Right lobe of liver (tissue), 6 donors: ENCODE measurements at regions not wholly inside any gene's neighbourhood (a gene's known extent, or its start where the extent isn't known, plus 50 kb on each side); places are given as distances from the start of the nearest gene placed in this dataset.

Experiments
- ATAC-seq, 4 donors: fragments of 200-7000 bp; cut with Tn5 transposase; one replicate each; pipeline ENCODE4 v1.9.1; 2020; ENCODE audit warnings: mild to moderate bottlenecking in 4 of 4, moderate library complexity in 4 of 4
- DNase-seq, 3 donors: peaks; one replicate each; pipeline ENCODE4 v3.0.0-alpha.2; 2020
- H3K27ac ChIP-seq, 3 donors: fragments of 200-600 bp; one replicate each; pipeline ENCODE4 v1.8.0; 2022
- H3K27me3 ChIP-seq, 2 donors: fragments of 200-600 bp; one replicate each; pipeline ENCODE4 v1.8.0; 2022
- H3K36me3 ChIP-seq, 4 donors: fragments of 200-600 bp; sonication (generic) in 1 of 4; one replicate each; pipeline versions ENCODE4 v1.5.1 to v1.8.0; 2017 to 2022; ENCODE audit warnings: control low read depth in 1 of 4
- H3K4me1 ChIP-seq, 4 donors: fragments of 200-600 bp; sonication (generic) in 1 of 4; one replicate each; pipeline versions ENCODE4 v1.5.1 to v1.8.0; 2017 to 2022; ENCODE audit warnings: control low read depth in 1 of 4
- H3K4me3 ChIP-seq, 3 donors: fragments of 200-600 bp; one replicate each; pipeline ENCODE4 v1.8.0; 2022
- H3K9me3 ChIP-seq, 4 donors: fragments of 200-600 bp; sonication (generic) in 1 of 4; one replicate each; pipeline versions ENCODE4 v1.5.1 to v1.8.0; 2017 to 2022; ENCODE audit warnings: control low read depth in 1 of 4
- CTCF ChIP-seq, 4 donors: fragments of 200-600 bp in 3 of 4; fragments of 450-650 bp in 1 of 4; IDR thresholded peaks; one replicate each; pipeline versions ENCODE4 v1.5.1 to v1.8.0; 2016 to 2022; ENCODE audit warnings: antibody characterized with exemption in 4 of 4, mild to moderate bottlenecking in 2 of 4
- POLR2A ChIP-seq: fragments of 450-650 bp; IDR thresholded peaks from one replicate; pipeline ENCODE4 v1.6.1; 2017; ENCODE audit warnings: antibody characterized with exemption, mild to moderate bottlenecking
- WGBS: methylation state at CpG from one replicate; pipeline ENCODE4 v1.1.6; 2018; ENCODE audit warnings: low coverage, low lambda C conversion rate; ENCODE audit not compliant: insufficient coverage; ENCODE audit errors: missing lambda C conversion rate; 5-methylcytosine and 5-hydroxymethylcytosine counted together
- intact Hi-C, 2 donors: fragments of 100-400 bp; cut with DNase I; formaldehyde crosslinking; loops; one replicate each; pipeline versions ENCODE4 v1.11.2 to v1.14.1; 2022
- donor health status: DM: no; HTN: yes; CAD: no.
- donor health status: DM: no; HTN: no; CAD: no.
- donor health status: DM: no; HTN: no; CAD: no.
- donor health status: DM: no; HTN: yes; CAD: no.
- donor health status: DM: no; HTN: yes; CAD: no.

- Histone ChIP-seq H3K4me3 (no peak overlapping the region), H3K9me3 (no peaks in the 10 kb centered on the region), H3K27ac (no peak overlapping the region), H3K4me1 (peaks cover 0 to 14% (median 3%) of the 10 kb centered on the region in 4 donors), H3K36me3 (no peaks in the 10 kb centered on the region), H3K27me3 (peaks cover 15 to 36% of the 10 kb centered on the region in 2 donors)
- no peak for TF ChIP-seq POLR2A
- intact Hi-C loops: no loop called here
- no peak for DNase-seq
- ATAC-seq: no peak
- WGBS: 89% methylated on average over 7 of the region's 8 CpGs
Observed at GRCh38 chr10:22478555-22479334, 133.4 kb downstream of the SPAG6 start.

- 58% methylated on average over 4 of the region's 4 CpGs for WGBS
- Histone ChIP-seq H3K27me3 (peaks cover 15 to 34% of the 10 kb centered on the region in 2 donors), H3K4me3 (no peak overlapping the region), H3K4me1 (peaks cover 0 to 14% (median 3%) of the 10 kb centered on the region in 4 donors), H3K27ac (no peak overlapping the region), H3K9me3 (no peaks in the 10 kb centered on the region), H3K36me3 (no peaks in the 10 kb centered on the region)
- DNase-seq (no peak), ATAC-seq (no peak)
- intact Hi-C loops: no loop called here
- TF ChIP-seq POLR2A: no peak
- no peak for TF ChIP-seq CTCF (IDR thresholded peaks at IDR 0.05)
Observed at GRCh38 chr10:22479419-22479818, 134.1 kb downstream of the SPAG6 start.

GRCh38 chr10:22481106-22481505 lies 135.8 kb downstream of the SPAG6 start:
- Histone ChIP-seq H3K36me3 (no peaks in the 10 kb centered on the region), H3K9me3 (no peaks in the 10 kb centered on the region), H3K4me3 (no peak overlapping the region), H3K4me1 (peaks cover 0 to 8% (median 3%) of the 10 kb centered on the region in 4 donors), H3K27me3 (peaks cover 4 to 17% of the 10 kb centered on the region in 2 donors), H3K27ac (no peak overlapping the region)
- DNase-seq: no peak
- WGBS: 96% methylated on average over 4 of the region's 6 CpGs
- intact Hi-C loops: no loop called here
- TF ChIP-seq POLR2A (no peak), CTCF (IDR thresholded peaks at IDR 0.05) (no peak)
- ATAC-seq: no peak

GRCh38 chr10:22481687-22482539 lies 136.6 kb downstream of the SPAG6 start:
- Histone ChIP-seq H3K9me3 (no peaks in the 10 kb centered on the region), H3K36me3 (no peaks in the 10 kb centered on the region), H3K27ac (no peak overlapping the region), H3K4me1 (no peaks in the 10 kb centered on the region), H3K4me3 (no peak overlapping the region), H3K27me3 (peaks cover 4 to 9% of the 10 kb centered on the region in 2 donors)
- intact Hi-C loops: no loop called here
- no peak for DNase-seq
- ATAC-seq: peak in 1 of 4 donors; percentile 37
- TF ChIP-seq CTCF (IDR thresholded peaks at IDR 0.05) (no peak), POLR2A (no peak)
- 46% methylated on average over 4 of the region's 5 CpGs for WGBS

- intact Hi-C loops: no loop called here
- Histone ChIP-seq H3K4me3 (no peak overlapping the region), H3K27me3 (no peaks in the 10 kb centered on the region), H3K9me3 (no peaks in the 10 kb centered on the region), H3K36me3 (no peaks in the 10 kb centered on the region), H3K27ac (no peak overlapping the region), H3K4me1 (no peaks in the 10 kb centered on the region)
- TF ChIP-seq POLR2A (no peak), CTCF (IDR thresholded peaks at IDR 0.05) (no peak)
- no peak for ATAC-seq
- WGBS: 65% methylated on average over 1 of the region's 1 CpG
- no peak for DNase-seq
Observed at GRCh38 chr10:22483132-22483531, 137.8 kb downstream of the SPAG6 start.
